ENCODE measurements at regions not wholly inside any gene's neighbourhood (a gene's known extent, or its start where the extent isn't known, plus 50 kb on each side); places are given as distances from the start of the nearest gene placed in this dataset.

DNA sequence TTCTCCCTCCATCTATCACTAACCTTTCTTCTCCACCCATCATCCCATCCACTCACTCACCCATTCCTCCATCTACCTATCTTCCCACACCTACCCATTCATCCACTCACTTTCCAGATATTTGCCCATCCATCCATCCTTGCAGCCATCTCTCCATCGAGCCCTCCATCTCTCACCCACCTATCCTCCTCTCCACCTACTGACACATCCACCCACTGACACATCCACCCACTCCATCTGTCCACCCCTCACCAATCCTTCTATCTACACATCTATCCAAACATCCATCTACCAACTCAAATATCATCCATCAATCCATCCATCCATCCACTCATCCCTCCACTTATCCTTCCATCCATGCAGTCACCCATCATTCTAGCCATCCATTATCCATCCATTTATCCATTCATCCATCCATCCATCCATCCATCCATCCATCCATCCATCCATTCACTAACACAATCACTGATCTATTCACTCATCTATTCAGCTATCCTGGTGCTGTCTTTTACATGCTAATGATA, 68.9 kb upstream of the SPTLC1 start:
- Histone ChIP-seq H3K27me3 (ENCODE audit: control insufficient read depth in 2 of 2, insufficient read depth in 2 of 2, low read length in 2 of 2) (no peaks in the 10 kb centered on the region), H3K4me3 (replicated peaks in 1 of 3; ENCODE audit: low read depth in 2 of 3, low read length in 3 of 3) (no peak overlapping the region), H3K36me3 (replicated peaks in 1 of 2; ENCODE audit: control insufficient read depth in 1 of 2, insufficient read depth in 2 of 2, low read length in 2 of 2) (no peaks in the 10 kb centered on the region), H3K27ac (ENCODE audit: low read depth in 1 of 2, low read length in 2 of 2) (no peak overlapping the region), H3K9me3 (replicated peaks in 1 of 2; ENCODE audit: control insufficient read depth in 1 of 2, insufficient read depth in 1 of 2, low read length in 2 of 2) (no peaks in the 10 kb centered on the region), H3K4me1 (ENCODE audit: control insufficient read depth in 1 of 2, insufficient read depth in 2 of 2, low read length in 2 of 2) (peaks cover 0 to 8% of the 10 kb centered on the region in 2 donors), H3K79me2 (ENCODE audit: insufficient read depth, low read length) (no peaks in the 10 kb centered on the region), H2AFZ (ENCODE audit: insufficient read depth, low read depth, low read length, poor library complexity, severe bottlenecking) (no peak overlapping the region), H3K4me2 (replicated peaks; ENCODE audit: extremely low read depth, low read length, poor library complexity, severe bottlenecking) (no peak overlapping the region), H4K20me1 (ENCODE audit: insufficient read depth, low read length) (no peaks in the 10 kb centered on the region), H3K9ac (ENCODE audit: insufficient read depth, low read length, poor library complexity, severe bottlenecking) (no peak overlapping the region)
- TF ChIP-seq CTCF (IDR thresholded peaks at IDR 0.05) = no peak
- 71% methylated on average over 1 of the region's 1 CpG for WGBS (ENCODE audit: insufficient coverage)
- no peak for DNase-seq
- Mint-ChIP-seq H3K9me3 (peaks cover 0 to 4% (median 2%) of the 10 kb centered on the region in 7 donors), H3K27me3 (ENCODE audit: low read depth in 3 of 3) (peaks cover 1 to 4% (median 2%) of the 10 kb centered on the region in 3 donors), H3K4me1 (peaks cover 13% of the 10 kb centered on the region), H3K36me3 (no peaks in the 10 kb centered on the region), H3K27ac (peak overlapping the region in 1 of 7 donors; percentile 1), H3K4me3 (no peak overlapping the region)
- intact Hi-C loops (cut with micrococcal nuclease) = no loop called here

DNA sequence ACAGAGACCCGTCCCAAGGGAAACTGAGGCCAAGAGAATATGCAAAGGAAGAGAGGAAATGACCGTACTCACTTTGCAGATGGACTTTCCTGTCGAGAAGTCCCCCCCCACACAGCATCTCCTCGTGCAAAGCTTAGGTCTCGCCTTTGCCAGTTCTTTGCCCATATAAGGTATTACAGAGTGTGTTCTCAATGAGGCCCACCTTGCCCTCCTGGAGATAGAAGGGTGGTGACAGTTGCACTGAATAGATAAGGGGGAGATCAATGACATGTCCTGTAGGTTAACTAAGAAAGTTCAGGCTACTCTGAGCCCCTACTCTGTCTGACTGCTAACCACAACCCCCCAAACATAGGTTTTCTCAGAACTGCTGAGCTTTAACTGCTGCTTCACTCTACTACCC, 68.2 kb upstream of the SPTLC1 start:
- intact Hi-C loops (cut with micrococcal nuclease) = no loop called here
- Mint-ChIP-seq H3K27ac (no peak overlapping the region), H3K36me3 (no peaks in the 10 kb centered on the region), H3K4me1 (peaks cover 13% of the 10 kb centered on the region), H3K4me3 (no peak overlapping the region), H3K9me3 (peaks cover 0 to 4% (median 2%) of the 10 kb centered on the region in 7 donors), H3K27me3 (ENCODE audit: low read depth in 3 of 3) (peaks cover 1 to 4% (median 2%) of the 10 kb centered on the region in 3 donors)
- H3K4me3 ChIP-seq (replicated peaks in 1 of 3; ENCODE audit: low read depth in 2 of 3, low read length in 3 of 3) = no peak overlapping the region
- no peak overlapping the region for H3K9ac ChIP-seq (ENCODE audit: insufficient read depth, low read length, poor library complexity, severe bottlenecking)
- WGBS (ENCODE audit: insufficient coverage) = no CpG with 5 or more reads among the region's 5 CpGs
- H3K27me3 ChIP-seq (ENCODE audit: control insufficient read depth in 2 of 2, insufficient read depth in 2 of 2, low read length in 2 of 2) = no peaks in the 10 kb centered on the region
- no peaks in the 10 kb centered on the region for H3K36me3 ChIP-seq (replicated peaks in 1 of 2; ENCODE audit: control insufficient read depth in 1 of 2, insufficient read depth in 2 of 2, low read length in 2 of 2)
- no peaks in the 10 kb centered on the region for H3K9me3 ChIP-seq (replicated peaks in 1 of 2; ENCODE audit: control insufficient read depth in 1 of 2, insufficient read depth in 1 of 2, low read length in 2 of 2)
- no peak overlapping the region for H3K27ac ChIP-seq (ENCODE audit: low read depth in 1 of 2, low read length in 2 of 2)
- no peak overlapping the region for H3K4me2 ChIP-seq (replicated peaks; ENCODE audit: extremely low read depth, low read length, poor library complexity, severe bottlenecking)
- no peaks in the 10 kb centered on the region for H4K20me1 ChIP-seq (ENCODE audit: insufficient read depth, low read length)
- H3K4me1 ChIP-seq (ENCODE audit: control insufficient read depth in 1 of 2, insufficient read depth in 2 of 2, low read length in 2 of 2) = peaks cover 0 to 8% of the 10 kb centered on the region in 2 donors
- DNase-seq = no peak
- H3K79me2 ChIP-seq (ENCODE audit: insufficient read depth, low read length) = no peaks in the 10 kb centered on the region
- TF ChIP-seq CTCF (IDR thresholded peaks at IDR 0.05) = no peak
- H2AFZ ChIP-seq (ENCODE audit: insufficient read depth, low read depth, low read length, poor library complexity, severe bottlenecking) = no peak overlapping the region

Measured in CD14-positive monocyte (primary cell).